K562 (cell line): ENCODE measurements at regions not wholly inside any gene's neighbourhood (a gene's known extent, or its start where the extent isn't known, plus 50 kb on each side); places are given as distances from the start of the nearest gene placed in this dataset.

Source experiments
- ATAC-seq: fragments of 200-7000 bp; cut with Tn5 transposase; 3 replicates; pipeline ENCODE4 v1.9.1; 2020; ENCODE audit warnings: moderate library complexity
- BruUV-seq: library from RNA; stranded (reverse); fragments of 400-500 nt; replicated peaks from 2 replicates; lab custom pipeline; 2021; lab: Mats Ljungman, UMichigan
- CTCF ChIA-PET: fragments of 300-600 bp; formaldehyde crosslinking; extraction: SDS; loops from one replicate; lab custom pipeline; 2021; ENCODE audit warnings: low intra/inter-chr PET ratio; lab: Yijun Ruan, JAX
- POLR2A ChIA-PET: fragments of 300-600, 350-650 bp; sonication (Branson Sonifier 250); formaldehyde crosslinking; extraction: SDS; loops from one replicate; lab custom pipeline; 2021; ENCODE audit warnings: antibody characterized with exemption, inconsistent platforms; lab: Yijun Ruan, JAX
- DNase-seq, 4 experiments: peaks; one replicate each; pipeline versions ENCODE4 v3.0.0 to v3.0.0-alpha.2; 2011 to 2018; ENCODE audit warnings: low spot score in 3 of 4, mixed read lengths in 3 of 4; ENCODE audit errors: extremely low read depth in 1 of 4
- FAIRE-seq: peaks from 2 replicates; lab custom pipeline; 2011; peaks lifted over from hg19 to GRCh38; lab: Jason Lieb, UNC
- H2AFZ ChIP-seq: 2 replicates; pipeline ENCODE4 v1.6.0; 2011; ENCODE audit warnings: low read depth, low read length, control low read depth, inconsistent platforms
- H3K27ac ChIP-seq: fragments of 200-600 bp; 3 replicates; pipeline ENCODE4 v1.8.0; 2011; ENCODE audit warnings: low read depth, mild to moderate bottlenecking, control low read depth, inconsistent platforms, low read length, moderate library complexity, mixed read lengths; ENCODE audit errors: extremely low read depth
- H3K27me3 ChIP-seq, 2 experiments: fragments of 300-600 bp in 1 of 2; 2 replicates in 1 of 2; 3 replicates in 1 of 2; pipeline versions ENCODE4 v1.6.0 to v1.8.0; 2011; ENCODE audit warnings: inconsistent platforms in 2 of 2, low read length in 2 of 2, mild to moderate bottlenecking in 1 of 2, mixed read lengths in 1 of 2, moderate library complexity in 1 of 2; ENCODE audit not compliant: control insufficient read depth in 2 of 2, insufficient read depth in 2 of 2
- H3K36me3 ChIP-seq: fragments of 300-600 bp; 3 replicates; pipeline ENCODE4 v1.8.0; 2011; ENCODE audit warnings: mild to moderate bottlenecking, low read length, inconsistent platforms; ENCODE audit not compliant: control insufficient read depth, insufficient read depth
- H3K4me1 ChIP-seq, 2 experiments: fragments of 200-600 bp in 1 of 2; replicated peaks in 1 of 2; 2 replicates in 1 of 2; 3 replicates in 1 of 2; pipeline versions ENCODE4 v1.5.1 to v1.8.0; 2011; ENCODE audit warnings: inconsistent platforms in 2 of 2, low read length in 2 of 2, mild to moderate bottlenecking in 1 of 2, mixed read lengths in 1 of 2, moderate library complexity in 1 of 2; ENCODE audit not compliant: control insufficient read depth in 2 of 2, insufficient read depth in 2 of 2
- H3K4me2 ChIP-seq: 2 replicates; pipeline ENCODE4 v1.6.1; 2011; ENCODE audit warnings: low read length, control low read depth, inconsistent platforms, mixed read lengths; ENCODE audit not compliant: insufficient read depth
- H3K4me3 ChIP-seq: fragments of 200-600 bp; sonication (generic), shearing (Covaris generic); 2 replicates; pipeline ENCODE4 v1.5.1; 2016; ENCODE audit warnings: control low read depth, inconsistent platforms
- H3K79me2 ChIP-seq: fragments of 200-600 bp; 3 replicates; pipeline ENCODE4 v1.8.0; 2011; ENCODE audit warnings: low read length, inconsistent platforms; ENCODE audit not compliant: control insufficient read depth, insufficient read depth
- H3K9ac ChIP-seq, 2 experiments: 2 replicates each; pipeline versions ENCODE4 v1.6.0 to v1.6.1; 2011; ENCODE audit warnings: low read depth in 2 of 2, low read length in 2 of 2, control low read depth in 1 of 2, inconsistent platforms in 1 of 2, mild to moderate bottlenecking in 1 of 2, mixed read lengths in 1 of 2; ENCODE audit not compliant: insufficient read depth in 1 of 2
- H3K9me1 ChIP-seq: one replicate; pipeline ENCODE4 v1.6.0; 2011; ENCODE audit warnings: inconsistent platforms, mild to moderate bottlenecking, low read length, moderate library complexity; ENCODE audit not compliant: control insufficient read depth, insufficient read depth
- H3K9me3 ChIP-seq: replicated peaks from 2 replicates; pipeline ENCODE4 v1.5.1; 2011; ENCODE audit warnings: low read depth, low read length, inconsistent platforms; ENCODE audit not compliant: control insufficient read depth, insufficient read depth
- H4K20me1 ChIP-seq: replicated peaks from 2 replicates; pipeline ENCODE4 v1.6.1; 2011; ENCODE audit warnings: low read length, inconsistent platforms, mixed read lengths; ENCODE audit not compliant: control insufficient read depth, insufficient read depth
- BCLAF1 ChIP-seq, 2 experiments: fragments of 450-650 bp in 1 of 2; IDR thresholded peaks; 2 replicates each; pipeline ENCODE4 v1.6.1; 2011 to 2017; ENCODE audit warnings: low read depth in 2 of 2, antibody characterized with exemption in 1 of 2, borderline replicate concordance in 1 of 2, low read length in 1 of 2, mild to moderate bottlenecking in 1 of 2, mixed read lengths in 1 of 2; ENCODE audit not compliant: control insufficient read depth in 1 of 2
- CTBP1 ChIP-seq: fragments of 450-650 bp; IDR thresholded peaks from 2 replicates; pipeline ENCODE4 v1.6.1; 2016; ENCODE audit warnings: borderline replicate concordance
- HIVEP1 ChIP-seq: fragments of 250-450 bp; sonication (Bioruptor Pico); IDR thresholded peaks from 2 replicates; pipeline ENCODE4 v1.4.0; 2020; ENCODE audit warnings: mild to moderate bottlenecking
- MED1 ChIP-seq: sonication (generic); formaldehyde crosslinking; IDR thresholded peaks from 2 replicates; pipeline ENCODE4 v1.8.1; 2023; ENCODE audit warnings: missing genetic modification reagents, borderline replicate concordance
- MTF1 ChIP-seq: fragments of 250-450 bp; sonication (Bioruptor Pico); IDR thresholded peaks from 2 replicates; pipeline ENCODE4 v1.9.0; 2021; ENCODE audit warnings: moderate library complexity, mild to moderate bottlenecking, inconsistent platforms, borderline replicate concordance
- RBFOX2 ChIP-seq: fragments of 200-400 bp; formaldehyde crosslinking; IDR thresholded peaks from 2 replicates; pipeline ENCODE4 v1.6.1; 2017; ENCODE audit warnings: low read depth, mild to moderate bottlenecking, low read length, moderate library complexity
- SOX6 ChIP-seq: fragments of 450-650 bp; IDR thresholded peaks from 2 replicates; pipeline ENCODE4 v1.6.1; 2014; ENCODE audit warnings: mild to moderate bottlenecking
- TEAD2 ChIP-seq: fragments of 450-650 bp; IDR thresholded peaks from 2 replicates; pipeline ENCODE4 v1.6.1; 2016; ENCODE audit warnings: missing genetic modification characterization, control low read depth, missing compliant biosample characterization
- ZC3H4 ChIP-seq: sonication (generic); formaldehyde crosslinking; IDR thresholded peaks from 2 replicates; pipeline ENCODE4 v1.9.0; 2021; ENCODE audit warnings: missing genetic modification reagents, borderline replicate concordance
- ZKSCAN1 ChIP-seq: fragments of 150-350 bp; IDR thresholded peaks from 2 replicates; pipeline ENCODE4 v1.6.1; 2016; ENCODE audit warnings: low read depth, low read length
- ZNF764 ChIP-seq: fragments of 250-450 bp; sonication (Bioruptor Pico); IDR thresholded peaks from 2 replicates; pipeline ENCODE4 v1.4.0; 2020; ENCODE audit warnings: low read depth, mild to moderate bottlenecking, moderate library complexity
- WGBS: fragments of 100-300 bp; shearing (Covaris generic); methylation state at CpG from one replicate; pipeline ENCODE4 v1.1.6; 2016; ENCODE audit warnings: low coverage, mixed read lengths; ENCODE audit not compliant: insufficient coverage; ENCODE audit errors: missing lambda C conversion rate; 5-methylcytosine and 5-hydroxymethylcytosine counted together
- in situ Hi-C: fragments of 300-500 bp; cut with MboI; formaldehyde crosslinking; loops from 4 replicates; pipeline ENCODE4 v1.15.0; 2018; ENCODE audit warnings: inconsistent platforms, mixed read lengths
- intact Hi-C: fragments of 100-400 bp; cut with micrococcal nuclease; formaldehyde crosslinking; loops from 2 replicates; pipeline ENCODE4 v1.14.2; 2022
- TF ChIP-seq, protein P1 (sequence below): fragments of 450-650 bp; IDR thresholded peaks from 2 replicates; pipeline ENCODE4 v1.6.1; 2016
- TF ChIP-seq, protein P2 (sequence below): sonication (generic); formaldehyde crosslinking; IDR thresholded peaks from 2 replicates; pipeline ENCODE4 v1.8.0; 2022; ENCODE audit warnings: mild to moderate bottlenecking, missing genetic modification reagents
- TF ChIP-seq, protein P3 (sequence below): fragments of 150-350 bp; conservative IDR thresholded peaks from 2 replicates; pipeline ENCODE4 v1.6.1; 2014; ENCODE audit warnings: low read length
- TF ChIP-seq, protein P4 (sequence below): fragments of 250-450 bp; sonication (Bioruptor Pico); IDR thresholded peaks from 2 replicates; pipeline ENCODE4 v1.8.0; 2022; ENCODE audit warnings: moderate library complexity, mild to moderate bottlenecking, inconsistent platforms

GRCh38 chr3:72116226-72116625 lies 331.3 kb upstream of the PROK2 start:
- TF ChIP-seq, protein P1, sequence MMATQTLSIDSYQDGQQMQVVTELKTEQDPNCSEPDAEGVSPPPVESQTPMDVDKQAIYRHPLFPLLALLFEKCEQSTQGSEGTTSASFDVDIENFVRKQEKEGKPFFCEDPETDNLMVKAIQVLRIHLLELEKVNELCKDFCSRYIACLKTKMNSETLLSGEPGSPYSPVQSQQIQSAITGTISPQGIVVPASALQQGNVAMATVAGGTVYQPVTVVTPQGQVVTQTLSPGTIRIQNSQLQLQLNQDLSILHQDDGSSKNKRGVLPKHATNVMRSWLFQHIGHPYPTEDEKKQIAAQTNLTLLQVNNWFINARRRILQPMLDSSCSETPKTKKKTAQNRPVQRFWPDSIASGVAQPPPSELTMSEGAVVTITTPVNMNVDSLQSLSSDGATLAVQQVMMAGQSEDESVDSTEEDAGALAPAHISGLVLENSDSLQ, result no peak
- TF ChIP-seq, protein P2, sequence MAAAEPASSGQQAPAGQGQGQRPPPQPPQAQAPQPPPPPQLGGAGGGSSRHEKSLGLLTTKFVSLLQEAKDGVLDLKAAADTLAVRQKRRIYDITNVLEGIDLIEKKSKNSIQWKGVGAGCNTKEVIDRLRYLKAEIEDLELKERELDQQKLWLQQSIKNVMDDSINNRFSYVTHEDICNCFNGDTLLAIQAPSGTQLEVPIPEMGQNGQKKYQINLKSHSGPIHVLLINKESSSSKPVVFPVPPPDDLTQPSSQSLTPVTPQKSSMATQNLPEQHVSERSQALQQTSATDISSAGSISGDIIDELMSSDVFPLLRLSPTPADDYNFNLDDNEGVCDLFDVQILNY, result no peak
- TF ChIP-seq, protein P3, sequence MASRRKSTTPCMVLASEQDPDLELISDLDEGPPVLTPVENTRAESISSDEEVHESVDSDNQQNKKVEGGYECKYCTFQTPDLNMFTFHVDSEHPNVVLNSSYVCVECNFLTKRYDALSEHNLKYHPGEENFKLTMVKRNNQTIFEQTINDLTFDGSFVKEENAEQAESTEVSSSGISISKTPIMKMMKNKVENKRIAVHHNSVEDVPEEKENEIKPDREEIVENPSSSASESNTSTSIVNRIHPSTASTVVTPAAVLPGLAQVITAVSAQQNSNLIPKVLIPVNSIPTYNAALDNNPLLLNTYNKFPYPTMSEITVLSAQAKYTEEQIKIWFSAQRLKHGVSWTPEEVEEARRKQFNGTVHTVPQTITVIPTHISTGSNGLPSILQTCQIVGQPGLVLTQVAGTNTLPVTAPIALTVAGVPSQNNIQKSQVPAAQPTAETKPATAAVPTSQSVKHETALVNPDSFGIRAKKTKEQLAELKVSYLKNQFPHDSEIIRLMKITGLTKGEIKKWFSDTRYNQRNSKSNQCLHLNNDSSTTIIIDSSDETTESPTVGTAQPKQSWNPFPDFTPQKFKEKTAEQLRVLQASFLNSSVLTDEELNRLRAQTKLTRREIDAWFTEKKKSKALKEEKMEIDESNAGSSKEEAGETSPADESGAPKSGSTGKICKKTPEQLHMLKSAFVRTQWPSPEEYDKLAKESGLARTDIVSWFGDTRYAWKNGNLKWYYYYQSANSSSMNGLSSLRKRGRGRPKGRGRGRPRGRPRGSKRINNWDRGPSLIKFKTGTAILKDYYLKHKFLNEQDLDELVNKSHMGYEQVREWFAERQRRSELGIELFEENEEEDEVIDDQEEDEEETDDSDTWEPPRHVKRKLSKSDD, result no peak
- TF ChIP-seq CTBP1 (no peak), HIVEP1 (CRISPR knock-in tag) (no peak), ZKSCAN1 (no peak), MED1 (CRISPR knock-in tag) (no peak), BCLAF1 (IDR thresholded peaks at IDR 0.05; ENCODE audit: borderline replicate concordance in 1 of 2, control insufficient read depth in 1 of 2, low read depth in 2 of 2, low read length in 1 of 2) (no peak), ZC3H4 (CRISPR knock-in tag) (no peak), SOX6 (no peak), MTF1 (CRISPR knock-in tag) (no peak), RBFOX2 (no peak), ZNF764 (CRISPR knock-in tag) (no peak), TEAD2 (no peak)
- TF ChIP-seq, protein P4, sequence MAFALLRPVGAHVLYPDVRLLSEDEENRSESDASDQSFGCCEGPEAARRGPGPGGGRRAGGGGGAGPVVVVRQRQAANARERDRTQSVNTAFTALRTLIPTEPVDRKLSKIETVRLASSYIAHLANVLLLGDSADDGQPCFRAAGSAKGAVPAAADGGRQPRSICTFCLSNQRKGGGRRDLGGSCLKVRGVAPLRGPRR (CRISPR knock-in tag), result no peak
- ATAC-seq (no peak), FAIRE-seq (no peak), DNase-seq (no peak)
- ChIA-PET POLR2A (interaction anchor here (0.6 to 1.6 kb wide), 3 partner anchors 13 to 18 kb away, joined by 3 to 5 read pairs (median 4); no protein-coding TSS in a partner anchor), CTCF (no interaction called here)
- Histone ChIP-seq H3K79me2 (no peaks in the 10 kb centered on the region), H3K4me2 (no peak overlapping the region), H4K20me1 (no peaks in the 10 kb centered on the region), H2AFZ (no peak overlapping the region), H3K9me3 (no peaks in the 10 kb centered on the region), H3K4me3 (no peak overlapping the region), H3K9ac (no peak overlapping the region), H3K27me3 (no peaks in the 10 kb centered on the region), H3K27ac (no peak overlapping the region), H3K9me1 (no peaks in the 10 kb centered on the region), H3K36me3 (no peaks in the 10 kb centered on the region), H3K4me1 (peaks cover 0 to 10% of the 10 kb centered on the region in 2 experiments; a peak in 2 of 5 replicates)
- BruUV-seq, result no TSS peak
- intact Hi-C loops (no loop called here), in situ Hi-C loops (no loop called here)
- 64% methylated on average over 7 of the region's 7 CpGs for WGBS
